ENCODE measurements at regions not wholly inside any gene's neighbourhood (a gene's known extent, or its start where the extent isn't known, plus 50 kb on each side); places are given as distances from the start of the nearest gene placed in this dataset.

GRCh38 chr3:67774676-67775075 is 120.3 kb upstream of the SUCLG2 start:
- no peak for DNase-seq (ENCODE audit: extremely low spot score in 2 of 2)
- intact Hi-C loops (cut with DNase I): no loop called here
- H3K4me3 ChIP-seq: no peak overlapping the region
- peaks cover 5% of the 10 kb centered on the region for H3K9me3 ChIP-seq
- H3K4me1 ChIP-seq: no peaks in the 10 kb centered on the region
- H3K27ac ChIP-seq: no peak overlapping the region
- H3K27me3 ChIP-seq: no peaks in the 10 kb centered on the region
- no peaks in the 10 kb centered on the region for H3K36me3 ChIP-seq
- TF ChIP-seq CTCF (IDR thresholded peaks at IDR 0.05): no peak
- TF ChIP-seq POLR2A (IDR thresholded peaks at IDR 0.05): no peak
- no peak for TF ChIP-seq POLR2AphosphoS5 (IDR thresholded peaks at IDR 0.05; ENCODE audit: insufficient read depth in 1 of 2, low read depth in 1 of 2)

- H3K4me3 ChIP-seq: no peak overlapping the region
- H3K27ac ChIP-seq: no peak overlapping the region
- no peaks in the 10 kb centered on the region for H3K36me3 ChIP-seq
- no peaks in the 10 kb centered on the region for H3K4me1 ChIP-seq
- no peak for DNase-seq (ENCODE audit: extremely low spot score in 2 of 2)
- H3K9me3 ChIP-seq: no peaks in the 10 kb centered on the region
- no peaks in the 10 kb centered on the region for H3K27me3 ChIP-seq
- intact Hi-C loops (cut with DNase I): no loop called here
- TF ChIP-seq POLR2AphosphoS5 (IDR thresholded peaks at IDR 0.05; ENCODE audit: insufficient read depth in 1 of 2, low read depth in 1 of 2) (no peak), CTCF (IDR thresholded peaks at IDR 0.05) (no peak)
Measured at GRCh38 chr3:67765575-67765974, 111.2 kb upstream of the SUCLG2 start.

- H3K27ac ChIP-seq: no peak overlapping the region
- no peaks in the 10 kb centered on the region for H3K4me1 ChIP-seq
- no peaks in the 10 kb centered on the region for H3K9me3 ChIP-seq
- TF ChIP-seq POLR2AphosphoS5 (IDR thresholded peaks at IDR 0.05; ENCODE audit: insufficient read depth in 1 of 2, low read depth in 1 of 2) (no peak), POLR2A (IDR thresholded peaks at IDR 0.05) (no peak), CTCF (IDR thresholded peaks at IDR 0.05) (no peak)
- intact Hi-C loops (cut with DNase I): no loop called here
- no peaks in the 10 kb centered on the region for H3K36me3 ChIP-seq
- no peaks in the 10 kb centered on the region for H3K27me3 ChIP-seq
- H3K4me3 ChIP-seq: no peak overlapping the region
- no peak for DNase-seq (ENCODE audit: extremely low spot score in 2 of 2)
Measured at GRCh38 chr3:67745296-67745695, 90.9 kb upstream of the SUCLG2 start.

- no peaks in the 10 kb centered on the region for H3K27me3 ChIP-seq
- no peaks in the 10 kb centered on the region for H3K9me3 ChIP-seq
- no peak for DNase-seq (ENCODE audit: extremely low spot score in 2 of 2)
- intact Hi-C loops (cut with DNase I): no loop called here
- TF ChIP-seq POLR2A (IDR thresholded peaks at IDR 0.05) (no peak), CTCF (IDR thresholded peaks at IDR 0.05) (no peak), POLR2AphosphoS5 (IDR thresholded peaks at IDR 0.05; ENCODE audit: insufficient read depth in 1 of 2, low read depth in 1 of 2) (no peak)
- no peak overlapping the region for H3K4me3 ChIP-seq
- H3K27ac ChIP-seq: no peak overlapping the region
- H3K4me1 ChIP-seq: no peaks in the 10 kb centered on the region
- no peaks in the 10 kb centered on the region for H3K36me3 ChIP-seq
Measured at GRCh38 chr3:67744699-67745098, 90.3 kb upstream of the SUCLG2 start.

GRCh38 chr3:67739851-67740250 is 85.4 kb upstream of the SUCLG2 start:
- no peak for DNase-seq (ENCODE audit: extremely low spot score in 2 of 2)
- H3K9me3 ChIP-seq: no peaks in the 10 kb centered on the region
- intact Hi-C loops (cut with DNase I): no loop called here

More at GRCh38 chr3:67739851-67740250, 85.4 kb upstream of the SUCLG2 start:
- Histone ChIP-seq H3K36me3 (no peaks in the 10 kb centered on the region), H3K27me3 (no peaks in the 10 kb centered on the region), H3K27ac (no peak overlapping the region), H3K4me1 (no peaks in the 10 kb centered on the region), H3K4me3 (no peak overlapping the region)
- no peak for TF ChIP-seq POLR2AphosphoS5 (IDR thresholded peaks at IDR 0.05; ENCODE audit: insufficient read depth in 1 of 2, low read depth in 1 of 2)
- TF ChIP-seq POLR2A (IDR thresholded peaks at IDR 0.05): no peak
- no peak for TF ChIP-seq CTCF (IDR thresholded peaks at IDR 0.05)

Measured in vagina (tissue), 2 donors.